ENCODE measurements at regions not wholly inside any gene's neighbourhood (a gene's known extent, or its start where the extent isn't known, plus 50 kb on each side); places are given as distances from the start of the nearest gene placed in this dataset.
"Not testable (repeated sequence)": the region's sequence is repeated elsewhere in the genome, so short reads cannot be mapped to it uniquely, and the experiment has no call there.

DNA sequence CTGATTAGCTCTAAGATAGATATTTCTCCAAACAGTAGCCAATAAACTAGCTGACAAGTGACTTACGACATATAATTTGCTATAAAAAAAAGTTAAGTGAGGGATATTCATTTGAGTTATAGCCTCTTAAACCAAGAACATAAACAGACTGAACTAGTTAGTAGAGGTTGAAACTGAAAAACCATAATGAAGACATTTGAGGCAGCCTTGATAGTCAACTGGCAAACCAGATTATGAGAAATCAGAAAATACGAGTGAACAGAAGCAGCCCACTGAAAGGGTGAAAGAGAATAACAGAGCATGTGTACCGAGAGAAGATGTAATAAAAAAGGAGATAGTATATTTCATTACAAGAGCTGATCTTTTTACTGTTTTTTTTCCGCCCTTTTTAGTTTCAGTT lies 698.1 kb upstream of the SETBP1 start:
- no peaks in the 10 kb centered on the region for H3K9me3 ChIP-seq
- TF ChIP-seq, protein P1, sequence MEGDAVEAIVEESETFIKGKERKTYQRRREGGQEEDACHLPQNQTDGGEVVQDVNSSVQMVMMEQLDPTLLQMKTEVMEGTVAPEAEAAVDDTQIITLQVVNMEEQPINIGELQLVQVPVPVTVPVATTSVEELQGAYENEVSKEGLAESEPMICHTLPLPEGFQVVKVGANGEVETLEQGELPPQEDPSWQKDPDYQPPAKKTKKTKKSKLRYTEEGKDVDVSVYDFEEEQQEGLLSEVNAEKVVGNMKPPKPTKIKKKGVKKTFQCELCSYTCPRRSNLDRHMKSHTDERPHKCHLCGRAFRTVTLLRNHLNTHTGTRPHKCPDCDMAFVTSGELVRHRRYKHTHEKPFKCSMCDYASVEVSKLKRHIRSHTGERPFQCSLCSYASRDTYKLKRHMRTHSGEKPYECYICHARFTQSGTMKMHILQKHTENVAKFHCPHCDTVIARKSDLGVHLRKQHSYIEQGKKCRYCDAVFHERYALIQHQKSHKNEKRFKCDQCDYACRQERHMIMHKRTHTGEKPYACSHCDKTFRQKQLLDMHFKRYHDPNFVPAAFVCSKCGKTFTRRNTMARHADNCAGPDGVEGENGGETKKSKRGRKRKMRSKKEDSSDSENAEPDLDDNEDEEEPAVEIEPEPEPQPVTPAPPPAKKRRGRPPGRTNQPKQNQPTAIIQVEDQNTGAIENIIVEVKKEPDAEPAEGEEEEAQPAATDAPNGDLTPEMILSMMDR (IDR thresholded peaks at IDR 0.05): no peak
- no peaks in the 10 kb centered on the region for H3K36me3 ChIP-seq
- no peak for DNase-seq
- no peak for ATAC-seq
- intact Hi-C loops (cut with DNase I): no loop called here
- no peaks in the 10 kb centered on the region for H3K27me3 ChIP-seq
- no peaks in the 10 kb centered on the region for H3K4me1 ChIP-seq
- no peak overlapping the region for H3K27ac ChIP-seq
- no peak overlapping the region for H3K4me3 ChIP-seq

GRCh38 chr18:43987061-43987460 lies 693.6 kb upstream of the SETBP1 start:
- H3K36me3 ChIP-seq; H3K4me1 ChIP-seq; H3K9me3 ChIP-seq; H3K27ac ChIP-seq; H3K27me3 ChIP-seq; DNase-seq; H3K4me3 ChIP-seq; intact Hi-C loops (cut with DNase I); ATAC-seq: not testable (repeated sequence)

- TF ChIP-seq, protein P1 (IDR thresholded peaks at IDR 0.05): no peak
- Histone ChIP-seq H3K4me3 (no peak overlapping the region), H3K27ac (no peak overlapping the region), H3K4me1 (no peaks in the 10 kb centered on the region), H3K36me3 (no peaks in the 10 kb centered on the region), H3K9me3 (no peaks in the 10 kb centered on the region), H3K27me3 (no peaks in the 10 kb centered on the region)
- no peak for DNase-seq
- no peak for ATAC-seq
- intact Hi-C loops (cut with DNase I): no loop called here
These were observed 687.9 kb upstream of the SETBP1 start for GRCh38 chr18:43992741-43993140.

DNA sequence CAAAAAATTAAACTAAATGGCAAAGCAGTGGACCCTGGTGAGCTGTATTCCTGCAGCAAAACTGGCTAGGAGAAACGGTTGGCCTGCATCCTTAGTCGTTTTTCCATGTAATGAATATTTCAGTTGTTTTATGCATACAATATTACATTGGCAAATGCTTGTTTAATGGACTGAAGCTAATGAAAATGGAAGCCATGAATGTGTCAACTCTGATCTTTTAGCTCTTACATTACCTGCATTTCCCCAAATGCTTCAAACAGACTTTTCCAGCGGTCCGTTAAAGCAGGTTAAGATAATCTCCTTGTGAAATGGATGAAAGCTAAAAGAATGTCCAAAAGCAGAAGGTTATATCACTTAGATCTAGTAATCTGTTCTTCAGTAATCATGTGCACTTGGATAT lies 686.3 kb upstream of the SETBP1 start:
- intact Hi-C loops (cut with DNase I): no loop called here
- DNase-seq (no peak), ATAC-seq (no peak)

GRCh38 chr18:44013871-44014270 lies 666.8 kb upstream of the SETBP1 start:
- Histone ChIP-seq H3K4me3 (no peak overlapping the region), H3K27ac (no peak overlapping the region), H3K27me3 (no peaks in the 10 kb centered on the region), H3K9me3 (no peaks in the 10 kb centered on the region), H3K36me3 (no peaks in the 10 kb centered on the region), H3K4me1 (no peaks in the 10 kb centered on the region)
- no peak for ATAC-seq
- DNase-seq: no peak
- intact Hi-C loops (cut with DNase I): no loop called here
- TF ChIP-seq, protein P1 (IDR thresholded peaks at IDR 0.05): no peak

More for the DNA sequence above, 686.3 kb upstream of the SETBP1 start:
- Histone ChIP-seq H3K4me1 (no peaks in the 10 kb centered on the region), H3K9me3 (no peaks in the 10 kb centered on the region), H3K4me3 (no peak overlapping the region), H3K36me3 (no peaks in the 10 kb centered on the region), H3K27me3 (no peaks in the 10 kb centered on the region), H3K27ac (no peak overlapping the region)
- TF ChIP-seq, protein P1 (IDR thresholded peaks at IDR 0.05): no peak

GRCh38 chr18:44025421-44025820 lies 655.3 kb upstream of the SETBP1 start:
- intact Hi-C loops (cut with DNase I): no loop called here
- H3K4me3 ChIP-seq: no peak overlapping the region
- no peaks in the 10 kb centered on the region for H3K27me3 ChIP-seq
- H3K9me3 ChIP-seq: no peaks in the 10 kb centered on the region
- TF ChIP-seq, protein P1 (IDR thresholded peaks at IDR 0.05): no peak
- DNase-seq (no peak), ATAC-seq (no peak)
- no peak overlapping the region for H3K27ac ChIP-seq
- no peaks in the 10 kb centered on the region for H3K36me3 ChIP-seq
- H3K4me1 ChIP-seq: no peaks in the 10 kb centered on the region

Data from upper lobe of right lung (tissue), 1 donor.